H1 (cell line): ENCODE measurements at regions not wholly inside any gene's neighbourhood (a gene's known extent, or its start where the extent isn't known, plus 50 kb on each side); places are given as distances from the start of the nearest gene placed in this dataset.
A peak's percentile ranks its signal among the peaks of the same experiment; 100 is the strongest.

ENCODE experiments used
- CTCF ChIA-PET: fragments of 300-600 bp; sonication (Branson Sonifier 250); formaldehyde crosslinking; loops from one replicate; lab custom pipeline; 2021; ENCODE audit not compliant: partially characterized antibody; lab: Charles Lee
- POLR2A ChIA-PET: fragments of 300-600 bp; sonication (Branson Sonifier 250); formaldehyde crosslinking; loops from one replicate; lab custom pipeline; 2021; ENCODE audit warnings: inconsistent platforms; ENCODE audit not compliant: partially characterized antibody; lab: Charles Lee
- DNase-seq, 2 experiments: peaks; one replicate each; pipeline versions ENCODE4 v3.0.0 to v3.0.0-alpha.2; 2010 to 2022; ENCODE audit warnings: low spot score in 2 of 2, low read depth in 1 of 2, mixed read lengths in 1 of 2
- FAIRE-seq: peaks from 2 replicates; lab custom pipeline; 2011; peaks lifted over from hg19 to GRCh38; lab: Jason Lieb, UNC
- H2AFZ ChIP-seq: 2 replicates; pipeline ENCODE4 v1.8.1; 2012; ENCODE audit warnings: low read length, inconsistent platforms
- H2AK5ac ChIP-seq: 2 replicates; pipeline ENCODE4 v1.6.1; 2013; ENCODE audit warnings: low read depth, low read length
- H2BK120ac ChIP-seq: replicated peaks from 2 replicates; pipeline ENCODE3; 2013; ENCODE audit warnings: low read depth, low read length, inconsistent platforms
- H2BK12ac ChIP-seq: 2 replicates; pipeline ENCODE4 v1.6.1; 2013; ENCODE audit warnings: low read depth, low read length
- H2BK15ac ChIP-seq: 2 replicates; pipeline ENCODE4 v1.6.1; 2013; ENCODE audit warnings: low read length
- H2BK20ac ChIP-seq: 2 replicates; pipeline ENCODE4 v1.6.1; 2013; ENCODE audit warnings: low read length
- H2BK5ac ChIP-seq: 2 replicates; pipeline ENCODE4 v1.6.1; 2013; ENCODE audit warnings: low read depth, low read length
- H3K14ac ChIP-seq: 2 replicates; pipeline ENCODE4 v1.6.1; 2013; ENCODE audit warnings: inconsistent platforms; ENCODE audit not compliant: insufficient read length
- H3K18ac ChIP-seq: 2 replicates; pipeline ENCODE4 v1.6.1; 2013; ENCODE audit warnings: low read length; ENCODE audit errors: extremely low read depth
- H3K23ac ChIP-seq: 2 replicates; pipeline ENCODE4 v1.6.1; 2013; ENCODE audit warnings: inconsistent platforms; ENCODE audit not compliant: insufficient read length
- H3K23me2 ChIP-seq: 2 replicates; pipeline ENCODE4 v1.6.1; 2013; ENCODE audit warnings: low read depth, low read length
- H3K27ac ChIP-seq: 2 replicates; pipeline ENCODE4 v1.6.1; 2011; ENCODE audit warnings: low read depth, low read length, inconsistent platforms
- H3K27me3 ChIP-seq, 4 experiments: replicated peaks in 1 of 4; 1 replicate in 1 of 4; 2 replicates in 3 of 4; pipeline versions ENCODE4 v1.6.1 to v1.8.1; 2011 to 2013; ENCODE audit warnings: low read length in 3 of 4, mild to moderate bottlenecking in 3 of 4, inconsistent platforms in 2 of 4, mixed read lengths in 2 of 4, moderate library complexity in 1 of 4; ENCODE audit not compliant: control insufficient read depth in 3 of 4, insufficient read depth in 3 of 4; ENCODE audit errors: extremely low read depth in 1 of 4
- H3K36me3 ChIP-seq, 4 experiments: 2 replicates each; pipeline versions ENCODE4 v1.6.1 to v1.8.1; 2011 to 2013; ENCODE audit warnings: mild to moderate bottlenecking in 4 of 4, low read length in 3 of 4, moderate library complexity in 2 of 4, control low read depth in 1 of 4, inconsistent platforms in 1 of 4; ENCODE audit not compliant: insufficient read depth in 4 of 4, control insufficient read depth in 2 of 4
- H3K4ac ChIP-seq: replicated peaks from 2 replicates; pipeline ENCODE3; 2013; ENCODE audit warnings: low read length, low read depth, mixed read lengths, inconsistent platforms; ENCODE audit not compliant: insufficient read length
- H3K4me1 ChIP-seq, 4 experiments: replicated peaks in 1 of 4; 1 replicate in 1 of 4; 2 replicates in 3 of 4; pipeline versions ENCODE4 v1.6.1 to v1.8.1; 2011 to 2013; ENCODE audit warnings: low read length in 3 of 4, inconsistent platforms in 2 of 4, mixed read lengths in 1 of 4; ENCODE audit not compliant: insufficient read depth in 4 of 4, control insufficient read depth in 3 of 4
- H3K4me2 ChIP-seq, 2 experiments: 2 replicates each; pipeline versions ENCODE4 v1.6.1 to v1.8.1; 2011 to 2013; ENCODE audit warnings: low read depth in 2 of 2, low read length in 2 of 2, control low read depth in 1 of 2, inconsistent platforms in 1 of 2, mild to moderate bottlenecking in 1 of 2; ENCODE audit not compliant: insufficient read depth in 1 of 2
- H3K4me3 ChIP-seq, 4 experiments: fragments of 200-600, 300-600 bp in 1 of 4; sonication (generic), shearing (Covaris generic), sonication (Bioruptor Twin) in 1 of 4; 2 replicates each; pipeline versions ENCODE4 v1.5.1 to v1.8.1; 2011 to 2016; ENCODE audit warnings: low read length in 4 of 4, low read depth in 3 of 4, control low read depth in 2 of 4, inconsistent platforms in 2 of 4, mild to moderate bottlenecking in 2 of 4, mixed read lengths in 1 of 4, moderate library complexity in 1 of 4; ENCODE audit not compliant: insufficient read depth in 2 of 4; ENCODE audit errors: extremely low read depth in 1 of 4
- H3K56ac ChIP-seq: replicated peaks from 2 replicates; pipeline ENCODE3; 2013; ENCODE audit warnings: low read depth, mild to moderate bottlenecking, mixed read lengths, low read length, inconsistent platforms; ENCODE audit not compliant: insufficient read length
- H3K79me1 ChIP-seq: 2 replicates; pipeline ENCODE4 v1.6.1; 2013; ENCODE audit warnings: low read depth, low read length, control low read depth
- H3K79me2 ChIP-seq, 2 experiments: 2 replicates each; pipeline versions ENCODE4 v1.6.1 to v1.8.1; 2012 to 2013; ENCODE audit warnings: low read length in 2 of 2, mild to moderate bottlenecking in 2 of 2, inconsistent platforms in 1 of 2; ENCODE audit not compliant: insufficient read depth in 2 of 2, control insufficient read depth in 1 of 2
- H3K9ac ChIP-seq, 4 experiments: replicated peaks in 1 of 4; 1 replicate in 1 of 4; 2 replicates in 3 of 4; pipeline versions ENCODE4 v1.6.1 to v1.8.1; 2011 to 2013; ENCODE audit warnings: low read depth in 3 of 4, low read length in 3 of 4, control low read depth in 2 of 4, mild to moderate bottlenecking in 2 of 4, moderate library complexity in 2 of 4, inconsistent platforms in 1 of 4; ENCODE audit errors: extremely low read depth in 1 of 4
- H3K9me3 ChIP-seq, 2 experiments: 2 replicates each; pipeline versions ENCODE4 v1.6.1 to v1.8.1; 2012 to 2013; ENCODE audit warnings: mild to moderate bottlenecking in 2 of 2, moderate library complexity in 2 of 2, control low read depth in 1 of 2, inconsistent platforms in 1 of 2, low read depth in 1 of 2, low read length in 1 of 2, mixed read lengths in 1 of 2; ENCODE audit not compliant: insufficient read depth in 2 of 2
- H4K20me1 ChIP-seq, 2 experiments: replicated peaks in 1 of 2; 2 replicates each; pipeline versions ENCODE3 to v1.8.1; 2011 to 2013; ENCODE audit warnings: inconsistent platforms in 2 of 2, low read length in 2 of 2, mild to moderate bottlenecking in 1 of 2; ENCODE audit not compliant: insufficient read depth in 2 of 2, control insufficient read depth in 1 of 2
- H4K5ac ChIP-seq: 2 replicates; pipeline ENCODE4 v1.6.1; 2013; ENCODE audit warnings: low read length, low read depth, mixed read lengths, inconsistent platforms; ENCODE audit not compliant: insufficient read length
- H4K8ac ChIP-seq: 2 replicates; pipeline ENCODE4 v1.8.0; 2013; ENCODE audit warnings: mild to moderate bottlenecking, moderate library complexity, low read length, inconsistent platforms; ENCODE audit not compliant: insufficient read depth; ENCODE audit errors: extremely low read depth
- H4K91ac ChIP-seq: replicated peaks from 2 replicates; pipeline ENCODE3; 2013; ENCODE audit warnings: low read length, mixed read lengths, inconsistent platforms; ENCODE audit not compliant: insufficient read length
- CHD1 ChIP-seq: IDR thresholded peaks from 2 replicates; pipeline ENCODE4 v1.6.1; 2012; ENCODE audit warnings: low read depth, low read length, improper control_type of control experiment
- CHD2 ChIP-seq: IDR thresholded peaks from 2 replicates; pipeline ENCODE4 v1.6.1; 2012; ENCODE audit warnings: low read length, improper control_type of control experiment
- CTBP2 ChIP-seq: IDR thresholded peaks from 2 replicates; pipeline ENCODE4 v1.7.0; 2011; ENCODE audit warnings: borderline replicate concordance, mild to moderate bottlenecking, moderate library complexity, mixed read lengths, low read length; ENCODE audit not compliant: insufficient read depth, insufficient read length
- HDAC6 ChIP-seq: IDR thresholded peaks from one replicate; pipeline ENCODE4 v1.7.1; 2012; ENCODE audit warnings: low read depth, mild to moderate bottlenecking, inconsistent platforms, low read length, moderate library complexity
- PHF8 ChIP-seq: fragments of 200-600 bp; sonication (generic); conservative IDR thresholded peaks from 2 replicates; pipeline ENCODE4 v1.7.1; 2012; ENCODE audit warnings: low read depth, mild to moderate bottlenecking, inconsistent platforms, low read length, moderate library complexity
- SIX5 ChIP-seq: IDR thresholded peaks from 2 replicates; pipeline ENCODE4 v1.6.1; 2011; ENCODE audit warnings: mild to moderate bottlenecking, low read depth, low read length
- SP2 ChIP-seq: IDR thresholded peaks from 2 replicates; pipeline ENCODE4 v1.6.1; 2012; ENCODE audit warnings: mild to moderate bottlenecking, low read length, inconsistent platforms
- TAF1 ChIP-seq: IDR thresholded peaks from 2 replicates; pipeline ENCODE4 v1.6.1; 2011; ENCODE audit warnings: mild to moderate bottlenecking, low read depth, low read length
- TBP ChIP-seq: IDR thresholded peaks from 2 replicates; pipeline ENCODE4 v1.6.1; 2011; ENCODE audit warnings: low read depth, low read length, improper control_type of control experiment
- TEAD4 ChIP-seq: IDR thresholded peaks from 2 replicates; pipeline ENCODE4 v1.6.1; 2012; ENCODE audit warnings: low read depth, low read length, inconsistent platforms, mixed read lengths
- USF2 ChIP-seq: IDR thresholded peaks from 2 replicates; pipeline ENCODE4 v1.6.1; 2011; ENCODE audit warnings: low read length, improper control_type of control experiment
- WGBS, 2 experiments: shearing (Covaris generic) in 1 of 2; methylation state at CpG; one replicate each; pipeline versions ENCODE4 v1.1.6 to v1.1.7; 2013 to 2015; ENCODE audit warnings: low lambda C conversion rate in 2 of 2, mixed read lengths in 2 of 2, inconsistent platforms in 1 of 2, low coverage in 1 of 2, missing lambda C conversion rate in 1 of 2; ENCODE audit not compliant: insufficient replicate concordance in 2 of 2, insufficient coverage in 1 of 2, insufficient read length in 1 of 2; ENCODE audit errors: extremely low coverage in 1 of 2, missing lambda C conversion rate in 1 of 2; 5-methylcytosine and 5-hydroxymethylcytosine counted together

GRCh38 chr19:28727480-28728159 is 485.3 kb downstream of the UQCRFS1 start:
- no peak overlapping the region for H2AK5ac ChIP-seq
- H3K36me3 ChIP-seq = peaks cover 0 to 11% (median 3%) of the 10 kb centered on the region in 4 experiments; a peak in 3 of 8 replicates
- H3K23me2 ChIP-seq = peaks cover 1% of the 10 kb centered on the region; the same call in 1 of the 2 replicates
- no peaks in the 10 kb centered on the region; a peak in 1 of 7 replicates for H3K4me1 ChIP-seq
- peak overlapping the region; percentile 99; the same call in 1 of the 2 replicates for H2AFZ ChIP-seq
- no peak for FAIRE-seq
- peak overlapping the region in 2 of 4 experiments; percentile 42 to 54; a peak in 4 of 7 replicates for H3K9ac ChIP-seq
- no peak overlapping the region for H3K14ac ChIP-seq
- H3K4me2 ChIP-seq = peak overlapping the region; percentile 78 to 95
- H2BK120ac ChIP-seq = no peak overlapping the region
- no peaks in the 10 kb centered on the region for H4K20me1 ChIP-seq
- peak overlapping the region; percentile 11; the same call in 1 of the 2 replicates for H4K8ac ChIP-seq
- H3K79me1 ChIP-seq = 0 out of 2 replicates have a peak, but pooled peaks cover 2% of the 10 kb centered on the region
- POLR2A ChIA-PET = interaction anchor here (0.6 to 1.4 kb wide), 4 partner anchors 9 to 259 kb away, joined by 3 to 4 read pairs (median 3); no protein-coding TSS in a partner anchor
- peak overlapping the region; percentile 97; the same call in 1 of the 2 replicates for H2BK15ac ChIP-seq
- no peak overlapping the region for H3K27ac ChIP-seq
- 22% methylated on average over 22 of the region's 49 CpGs; no CpG with 5 or more reads in 1 of the 2 experiments for WGBS, 2 experiments
- no peaks in the 10 kb centered on the region for H3K9me3 ChIP-seq
- peak overlapping the region; percentile 30; the same call in 1 of the 2 replicates for H2BK12ac ChIP-seq
- H4K91ac ChIP-seq = no peak overlapping the region
- H2BK20ac ChIP-seq = 0 out of 2 replicates have a peak overlapping the region, but pooled peaks have one; percentile 48
- H3K23ac ChIP-seq = no peak overlapping the region
- peak overlapping the region; percentile 77 to 91 (median 86) for H3K4me3 ChIP-seq
- CTCF ChIA-PET = interaction anchor here (0.7 to 2.3 kb wide), 13 partner anchors 9 to 532 kb away, joined by 3 to 17 read pairs (median 3); no protein-coding TSS in a partner anchor
- peaks cover 0 to 4% (median 3%) of the 10 kb centered on the region in 4 experiments; a peak in 3 of 7 replicates for H3K27me3 ChIP-seq
- no peak overlapping the region for H3K4ac ChIP-seq
- no peak overlapping the region for H3K18ac ChIP-seq
- DNase-seq = peak; percentile 43 to 88
- H3K56ac ChIP-seq = no peak overlapping the region
- no peak overlapping the region for H4K5ac ChIP-seq
- H2BK5ac ChIP-seq = no peak overlapping the region
- H3K79me2 ChIP-seq = peaks cover 0 to 7% of the 10 kb centered on the region in 2 experiments; a peak in 1 of 4 replicates
- TF ChIP-seq CHD2 = no peak
- peak; percentile 63; the same call in 1 of the 2 replicates for TF ChIP-seq PHF8
- TF ChIP-seq CTBP2 = no peak
- peak; percentile 61; the same call in 1 of the 2 replicates for TF ChIP-seq TAF1
- no peak for TF ChIP-seq SIX5
- no peak; the same call in 1 of the 2 replicates for TF ChIP-seq TBP
- TF ChIP-seq HDAC6 = no peak
- no peak for TF ChIP-seq USF2
- TF ChIP-seq CHD1 = no peak
- TF ChIP-seq TEAD4 = no peak
- no peak for TF ChIP-seq SP2
